BLaER1 treated with 17β-estradiol and CSF1 and Interleukin-3, amounts not matched to agents 10 nM and 100 nM (cell line): ENCODE measurements at regions not wholly inside any gene's neighbourhood (a gene's known extent, or its start where the extent isn't known, plus 50 kb on each side); places are given as distances from the start of the nearest gene placed in this dataset.
"Not testable (repeated sequence)": the region's sequence is repeated elsewhere in the genome, so short reads cannot be mapped to it uniquely, and the experiment has no call there.

ENCODE experiments used
- H3K27ac ChIP-seq, 11 experiments: shearing (Covaris generic); formaldehyde crosslinking; 2 replicates each; pipeline ENCODE4 v1.8.1; 2022
- H3K27me3 ChIP-seq, 11 experiments: shearing (Covaris generic); formaldehyde crosslinking; 2 replicates each; pipeline ENCODE4 v1.8.1; 2022
- H3K36me3 ChIP-seq, 11 experiments: shearing (Covaris generic); formaldehyde crosslinking; 2 replicates each; pipeline ENCODE4 v1.8.1; 2022
- H3K4me1 ChIP-seq, 10 experiments: shearing (Covaris generic); formaldehyde crosslinking; 2 replicates each; pipeline ENCODE4 v1.8.1; 2022
- H3K4me2 ChIP-seq, 11 experiments: shearing (Covaris generic); formaldehyde crosslinking; 2 replicates each; pipeline ENCODE4 v1.8.1; 2022
- H3K4me3 ChIP-seq, 10 experiments: shearing (Covaris generic); formaldehyde crosslinking; 2 replicates each; pipeline ENCODE4 v1.8.1; 2022
- H3K9ac ChIP-seq, 11 experiments: shearing (Covaris generic); formaldehyde crosslinking; 2 replicates each; pipeline ENCODE4 v1.8.1; 2022
- H3K9me3 ChIP-seq, 11 experiments: shearing (Covaris generic); formaldehyde crosslinking; replicated peaks in 1 of 11; 2 replicates each; pipeline ENCODE4 v1.8.1; 2022
- H4K20me1 ChIP-seq, 11 experiments: shearing (Covaris generic); formaldehyde crosslinking; 2 replicates each; pipeline ENCODE4 v1.8.1; 2022
- Cebpa-rat ChIP-seq, 11 experiments: shearing (Covaris generic); IDR thresholded peaks; 2 replicates each; pipeline ENCODE4 v1.8.1; 2022

- Histone ChIP-seq H3K9ac (no peak overlapping the region), H3K27ac (no peak overlapping the region), H3K9me3 (no peaks in the 10 kb centered on the region), H3K4me2 (no peak overlapping the region), H4K20me1 (no peaks in the 10 kb centered on the region), H3K27me3 (no peaks in the 10 kb centered on the region), H3K4me3 (no peak overlapping the region), H3K36me3 (no peaks in the 10 kb centered on the region), H3K4me1 (no peaks in the 10 kb centered on the region)
- TF ChIP-seq Cebpa-rat (IDR thresholded peaks at IDR 0.05), result no peak
Measured at GRCh38 chr20:53810661-53811355, 217.2 kb upstream of the ZNF217 start.

- Histone ChIP-seq H3K4me1 (no peaks in the 10 kb centered on the region), H3K9me3 (no peaks in the 10 kb centered on the region), H3K27me3 (no peaks in the 10 kb centered on the region), H3K36me3 (no peaks in the 10 kb centered on the region), H4K20me1 (no peaks in the 10 kb centered on the region), H3K27ac (no peak overlapping the region), H3K4me2 (no peak overlapping the region), H3K9ac (no peak overlapping the region), H3K4me3 (no peak overlapping the region)
- TF ChIP-seq Cebpa-rat (IDR thresholded peaks at IDR 0.05), result no peak
Measured at GRCh38 chr20:53809728-53810365, 216.2 kb upstream of the ZNF217 start.

GRCh38 chr20:53809217-53809616 is 215.6 kb upstream of the ZNF217 start:
- no peaks in the 10 kb centered on the region for H3K4me1 ChIP-seq
- H3K4me2 ChIP-seq, result no peak overlapping the region
- no peaks in the 10 kb centered on the region for H3K36me3 ChIP-seq
- no peak for TF ChIP-seq Cebpa-rat (IDR thresholded peaks at IDR 0.05)
- H3K9me3 ChIP-seq, result no peaks in the 10 kb centered on the region
- H3K9ac ChIP-seq, result no peak overlapping the region
- no peak overlapping the region for H3K27ac ChIP-seq
- H3K27me3 ChIP-seq, result no peaks in the 10 kb centered on the region
- H4K20me1 ChIP-seq, result no peaks in the 10 kb centered on the region
- no peak overlapping the region for H3K4me3 ChIP-seq

- Histone ChIP-seq H3K4me3 (no peak overlapping the region), H4K20me1 (no peaks in the 10 kb centered on the region), H3K9ac (no peak overlapping the region), H3K4me2 (no peak overlapping the region), H3K27ac (no peak overlapping the region), H3K27me3 (no peaks in the 10 kb centered on the region), H3K36me3 (no peaks in the 10 kb centered on the region), H3K4me1 (no peaks in the 10 kb centered on the region), H3K9me3 (no peaks in the 10 kb centered on the region)
- no peak for TF ChIP-seq Cebpa-rat (IDR thresholded peaks at IDR 0.05)
Measured at GRCh38 chr20:53808733-53809132, 215.1 kb upstream of the ZNF217 start.

- H4K20me1 ChIP-seq, H3K9me3 ChIP-seq, H3K9ac ChIP-seq, H3K27me3 ChIP-seq, H3K36me3 ChIP-seq, H3K4me2 ChIP-seq, H3K27ac ChIP-seq, H3K4me1 ChIP-seq, H3K4me3 ChIP-seq: not testable (repeated sequence)
Measured at GRCh38 chr20:53808302-53808701, 214.7 kb upstream of the ZNF217 start.

- Histone ChIP-seq H3K4me2 (no peak overlapping the region), H3K9me3 (no peaks in the 10 kb centered on the region)
Measured at GRCh38 chr20:53806683-53807401, 213.2 kb upstream of the ZNF217 start.

GRCh38 chr20:53805895-53806384 is 212.3 kb upstream of the ZNF217 start:
- no peak overlapping the region for H3K4me2 ChIP-seq

More at GRCh38 chr20:53806683-53807401, 213.2 kb upstream of the ZNF217 start:
- H3K9ac ChIP-seq, result no peak overlapping the region
- no peaks in the 10 kb centered on the region for H3K4me1 ChIP-seq
- H3K4me3 ChIP-seq, result no peak overlapping the region
- no peak overlapping the region for H3K27ac ChIP-seq
- no peak for TF ChIP-seq Cebpa-rat (IDR thresholded peaks at IDR 0.05)
- H3K36me3 ChIP-seq, result no peaks in the 10 kb centered on the region
- H3K27me3 ChIP-seq, result no peaks in the 10 kb centered on the region
- no peaks in the 10 kb centered on the region for H4K20me1 ChIP-seq

GRCh38 chr20:53804920-53805894 is 211.6 kb upstream of the ZNF217 start:
- H4K20me1 ChIP-seq, result no peaks in the 10 kb centered on the region
- H3K4me1 ChIP-seq, result no peaks in the 10 kb centered on the region
- no peak overlapping the region for H3K27ac ChIP-seq
- H3K9ac ChIP-seq, result no peak overlapping the region
- H3K4me2 ChIP-seq, result no peak overlapping the region
- H3K36me3 ChIP-seq, result no peaks in the 10 kb centered on the region
- TF ChIP-seq Cebpa-rat (IDR thresholded peaks at IDR 0.05), result no peak
- no peaks in the 10 kb centered on the region for H3K27me3 ChIP-seq
- no peak overlapping the region for H3K4me3 ChIP-seq
- H3K9me3 ChIP-seq, result no peaks in the 10 kb centered on the region

More at GRCh38 chr20:53805895-53806384, 212.3 kb upstream of the ZNF217 start:
- TF ChIP-seq Cebpa-rat (IDR thresholded peaks at IDR 0.05), result no peak
- Histone ChIP-seq H3K4me3 (no peak overlapping the region), H3K9ac (no peak overlapping the region), H3K36me3 (no peaks in the 10 kb centered on the region), H3K27me3 (no peaks in the 10 kb centered on the region), H4K20me1 (no peaks in the 10 kb centered on the region), H3K4me1 (no peaks in the 10 kb centered on the region), H3K27ac (no peak overlapping the region), H3K9me3 (no peaks in the 10 kb centered on the region)

- H3K4me3 ChIP-seq, H3K9ac ChIP-seq, H3K27ac ChIP-seq, H3K36me3 ChIP-seq, H3K9me3 ChIP-seq, H3K27me3 ChIP-seq, H3K4me1 ChIP-seq, H4K20me1 ChIP-seq, H3K4me2 ChIP-seq: not testable (repeated sequence)
Measured at GRCh38 chr20:53804308-53804707, 210.7 kb upstream of the ZNF217 start.
